ENCODE measurements at regions not wholly inside any gene's neighbourhood (a gene's known extent, or its start where the extent isn't known, plus 50 kb on each side); places are given as distances from the start of the nearest gene placed in this dataset.
A peak's percentile ranks its signal among the peaks of the same experiment; 100 is the strongest.

DNA sequence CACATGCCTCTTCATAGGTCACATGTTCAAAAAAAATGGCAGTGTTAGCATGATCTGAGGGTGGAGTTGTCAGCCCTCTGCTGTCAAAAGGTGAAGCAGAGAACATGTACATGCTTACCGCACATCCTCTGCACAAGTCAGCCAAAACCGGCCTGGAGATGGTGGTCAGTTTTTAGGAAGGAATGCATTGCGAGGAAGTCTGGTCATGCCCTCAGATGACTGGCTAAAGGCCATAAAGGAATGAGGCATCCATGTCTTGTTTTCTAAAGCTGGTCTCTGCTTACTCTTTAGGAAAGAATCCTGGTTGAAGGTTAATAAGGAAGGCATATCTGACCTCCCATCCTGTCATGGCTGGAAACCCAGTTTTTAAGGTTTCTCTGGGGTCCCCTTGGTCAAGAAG lies 292.0 kb upstream of the CCDC54 start:
- DNase-seq, result no peak

DNA sequence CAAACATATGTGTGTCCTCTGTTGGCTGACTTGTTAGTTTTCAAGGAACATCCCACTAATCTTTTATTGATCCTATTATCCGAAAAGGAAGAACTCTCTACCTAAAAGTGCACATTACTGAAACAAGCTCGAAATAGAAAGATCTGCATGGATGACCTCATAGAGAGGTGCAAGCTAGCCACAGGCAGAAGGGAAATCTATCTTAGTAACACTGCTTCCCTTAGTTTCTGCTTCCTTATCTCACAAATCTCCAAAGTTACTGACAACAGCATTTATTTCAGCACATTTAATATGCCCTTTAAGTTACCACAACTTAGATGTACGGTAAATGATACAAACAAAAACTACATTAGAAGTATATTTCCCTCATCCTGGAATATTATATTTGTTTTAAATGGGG lies 285.1 kb upstream of the CCDC54 start:
- DNase-seq, result no peak

DNA sequence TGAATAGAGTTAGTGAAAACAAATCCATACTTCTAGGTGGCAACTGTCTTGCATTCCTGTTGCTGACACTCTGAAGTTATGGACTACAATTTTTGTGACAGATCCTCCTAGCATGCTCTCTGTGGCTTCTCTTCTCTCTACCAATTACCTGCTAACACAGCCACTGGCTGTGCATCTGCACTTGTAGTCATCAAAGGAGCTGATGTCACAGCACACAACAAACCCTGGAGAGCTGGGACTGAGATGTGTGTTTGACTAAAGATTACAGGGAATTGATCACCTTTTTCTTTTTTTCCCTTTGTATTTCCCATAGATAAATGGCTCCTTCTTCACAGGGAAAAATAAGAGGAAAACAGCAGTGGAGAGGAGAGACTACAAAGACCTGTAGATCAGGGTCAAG lies 278.4 kb upstream of the CCDC54 start:
- DNase-seq, result no peak

DNA sequence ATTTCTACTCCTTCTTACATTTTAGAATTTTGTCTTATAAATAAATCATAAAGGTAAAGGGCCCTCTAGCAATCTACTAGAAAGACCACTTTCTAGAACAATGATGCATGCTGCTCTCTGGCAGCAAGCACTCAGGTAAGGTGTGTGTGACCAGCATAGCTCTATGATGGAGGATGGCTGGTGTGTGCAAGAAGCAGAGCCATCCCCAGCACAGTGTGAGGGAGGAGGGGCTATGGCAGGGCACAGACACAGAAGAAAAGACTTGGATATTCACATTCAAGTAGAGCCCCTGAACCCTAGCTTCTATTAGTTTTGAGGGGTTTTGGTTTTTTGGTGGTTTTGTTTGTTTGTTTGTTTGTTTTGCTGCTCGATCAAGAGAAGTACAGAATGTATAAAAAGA lies 277.1 kb upstream of the CCDC54 start:
- no peak for DNase-seq

DNA sequence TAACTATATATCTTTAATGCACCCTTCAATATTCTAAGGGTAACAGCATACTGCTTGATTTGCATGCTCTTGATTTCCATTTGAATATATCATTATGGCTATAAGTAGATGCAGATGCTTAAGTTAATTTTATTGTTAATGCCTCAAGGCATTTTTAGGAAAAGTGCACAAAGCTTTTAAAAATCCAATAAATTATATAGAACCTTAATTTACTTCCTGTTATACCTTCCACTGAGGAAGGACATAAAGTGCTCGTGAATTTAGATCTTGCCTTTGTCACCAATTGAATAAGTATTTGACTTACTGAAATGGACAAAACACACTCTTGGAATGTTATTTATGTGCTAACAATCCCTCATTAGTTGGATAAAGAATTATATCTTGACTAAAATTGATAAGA lies 276.7 kb upstream of the CCDC54 start:
- DNase-seq, result no peak

DNA sequence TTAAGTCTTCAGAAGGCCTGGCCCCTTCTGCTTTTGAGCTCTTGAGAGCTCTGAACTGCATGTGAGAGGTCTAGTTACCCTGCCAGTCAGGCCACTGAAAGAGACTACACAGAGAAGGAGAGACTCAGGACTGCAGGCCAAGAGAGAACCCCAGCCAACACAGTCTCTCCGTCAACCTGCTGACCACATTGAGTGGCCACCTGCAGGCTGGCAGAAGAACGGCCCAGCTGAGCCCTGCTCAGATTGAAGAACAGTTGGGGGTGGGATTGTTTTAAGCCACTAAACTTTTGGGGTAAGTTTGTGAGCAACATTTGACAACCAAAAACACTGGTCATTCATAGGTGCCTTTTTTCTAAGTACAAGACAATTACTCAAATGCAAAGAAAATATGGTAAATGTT lies 273.5 kb upstream of the CCDC54 start:
- DNase-seq, result no peak

DNA sequence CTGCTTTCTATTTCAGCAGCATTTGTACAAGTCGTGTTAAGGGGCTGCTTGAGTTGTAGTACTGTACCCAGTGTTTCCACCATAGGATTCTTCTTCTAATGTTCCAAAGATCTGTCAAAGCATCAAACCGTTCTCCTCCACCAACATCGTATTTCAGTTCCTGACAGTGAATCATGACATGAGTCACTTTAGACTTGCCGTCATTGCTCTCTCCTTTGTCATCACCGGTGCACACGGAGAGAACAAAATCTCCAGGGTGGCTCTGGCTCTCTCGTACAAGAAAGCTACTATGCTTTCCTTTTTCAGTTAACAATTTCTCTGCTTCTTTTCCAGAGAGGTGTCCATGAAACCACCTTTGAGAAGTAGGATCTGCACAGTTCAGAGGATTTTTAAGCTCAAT lies 270.9 kb upstream of the CCDC54 start:
- no peak for DNase-seq

DNA sequence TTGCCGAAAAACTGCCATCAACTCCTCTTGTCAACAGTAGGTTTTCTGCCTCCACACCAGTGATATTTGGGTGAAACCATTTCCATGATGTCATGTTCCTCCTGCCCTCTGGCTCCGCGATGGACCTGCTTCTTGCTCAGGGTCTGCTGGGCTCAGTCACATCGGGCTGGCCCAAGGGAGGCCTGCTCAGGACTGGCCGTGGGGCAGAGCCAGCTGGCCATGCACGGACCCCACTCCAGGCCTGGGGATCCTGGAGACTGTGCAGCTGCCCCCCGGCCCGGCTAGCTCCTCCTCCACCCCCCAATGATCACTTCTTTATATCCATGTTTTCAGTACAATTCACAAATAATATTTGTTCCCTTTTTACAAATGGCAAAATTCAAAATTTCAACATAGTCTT lies 270.3 kb upstream of the CCDC54 start:
- DNase-seq, result no peak

DNA sequence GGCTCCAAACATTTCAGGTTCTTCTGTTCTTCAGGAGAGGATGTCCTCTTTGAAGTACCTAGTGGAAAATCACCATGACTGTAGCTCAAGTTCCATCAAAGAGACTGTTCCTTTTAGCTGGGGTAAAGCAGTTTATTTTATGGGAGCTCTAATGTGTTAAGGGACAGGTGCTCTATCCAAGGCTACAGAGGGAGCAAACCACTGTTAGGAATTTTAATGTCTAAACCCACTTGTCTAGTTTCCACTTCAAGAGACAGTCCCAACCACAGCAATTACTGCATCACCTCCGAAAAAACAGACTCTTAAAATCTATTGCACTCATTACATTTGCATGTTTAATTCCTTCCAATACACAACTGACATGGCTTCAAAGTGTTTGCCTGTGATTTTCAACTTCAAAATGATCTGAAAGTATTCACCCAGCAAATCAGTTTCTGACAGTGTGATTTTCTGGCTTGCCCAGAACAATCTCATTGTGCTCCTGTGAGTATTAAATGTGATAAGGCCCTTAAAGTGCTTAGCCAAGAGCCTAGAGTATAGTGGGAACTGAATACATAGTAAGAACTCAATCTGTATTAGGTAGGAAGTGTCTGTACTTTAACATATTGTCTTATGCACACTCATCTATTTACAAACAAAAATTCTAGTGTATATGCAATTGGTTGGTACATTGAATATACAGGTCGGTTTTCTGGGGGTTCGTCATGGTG lies 266.5 kb upstream of the CCDC54 start:
- no peak for DNase-seq

DNA sequence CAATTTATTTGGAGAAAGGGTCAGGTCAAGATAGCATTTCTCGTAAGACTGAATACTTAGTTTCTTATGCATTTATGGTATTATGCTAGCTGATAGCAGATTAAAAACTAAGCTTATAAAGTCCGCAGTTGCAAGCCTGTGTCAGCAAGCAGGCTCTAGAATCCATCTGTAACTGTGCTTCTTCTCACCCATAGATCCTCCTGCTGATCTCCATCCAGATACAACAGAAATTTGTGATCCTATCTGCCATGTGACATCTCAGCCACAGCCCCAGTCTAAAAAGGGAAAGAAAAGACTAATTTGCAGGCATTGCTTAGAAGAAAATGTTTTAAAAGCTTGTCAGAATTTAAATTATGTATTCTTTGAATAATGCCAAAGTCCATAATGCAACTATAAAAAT lies 265.4 kb upstream of the CCDC54 start:
- no peak for DNase-seq

DNA sequence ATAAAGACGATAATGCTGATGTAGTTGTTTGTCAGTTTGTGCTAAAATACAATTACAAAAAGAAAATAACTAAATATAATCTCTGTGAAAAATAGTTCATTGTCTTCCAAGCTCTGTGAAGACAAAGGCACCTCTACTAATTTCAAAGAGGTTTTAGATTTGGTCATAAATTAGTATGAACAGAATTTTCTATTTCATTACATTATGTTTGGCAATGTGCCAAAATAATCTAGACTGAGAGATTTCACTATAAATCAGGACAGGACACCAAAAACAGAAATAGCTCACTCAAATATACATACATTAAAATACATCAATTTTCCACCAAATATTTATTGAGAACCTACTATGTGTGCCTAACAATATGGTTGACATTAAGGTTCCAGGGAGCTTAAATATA lies 264.9 kb upstream of the CCDC54 start:
- DNase-seq, result no peak

DNA sequence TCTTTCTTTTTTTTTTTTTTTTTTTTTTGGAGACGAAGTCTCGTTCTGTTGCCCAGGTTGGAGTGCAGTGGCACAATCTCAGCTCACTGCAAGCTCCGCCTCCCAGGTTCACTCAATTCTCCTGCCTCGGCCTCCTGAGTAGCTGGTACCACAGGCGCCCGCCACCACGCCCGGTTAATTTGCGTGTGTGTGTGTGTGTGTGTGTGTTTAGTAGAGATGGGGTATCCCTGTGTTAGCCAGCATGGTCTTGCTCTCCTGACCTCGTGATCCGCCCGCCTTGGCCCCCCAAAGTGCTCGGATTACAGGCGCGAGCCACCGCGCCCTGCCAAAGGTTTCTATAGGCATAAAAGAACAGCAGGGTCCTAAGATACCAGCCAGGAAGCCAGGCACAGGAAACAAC lies 261.0 kb upstream of the CCDC54 start:
- DNase-seq, result no peak

DNA sequence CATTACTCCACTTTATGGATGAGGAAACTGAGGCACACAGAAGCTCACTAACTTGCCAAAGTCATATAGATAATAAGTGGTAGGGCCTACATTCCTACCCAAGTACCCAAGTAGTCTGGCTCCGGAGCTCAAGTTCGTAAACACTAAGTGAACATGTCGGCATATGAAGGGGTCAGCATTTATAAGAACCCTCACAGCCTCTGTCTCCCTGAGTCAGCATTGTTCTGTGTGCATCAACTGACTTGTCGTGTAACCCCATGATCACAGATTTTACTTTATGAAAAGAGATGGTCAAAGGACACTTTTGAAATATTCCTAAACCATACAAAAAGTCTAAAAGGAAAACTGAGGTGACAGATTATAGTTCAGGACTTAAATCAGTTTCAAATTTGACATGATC lies 260.1 kb upstream of the CCDC54 start:
- no peak for DNase-seq

DNA sequence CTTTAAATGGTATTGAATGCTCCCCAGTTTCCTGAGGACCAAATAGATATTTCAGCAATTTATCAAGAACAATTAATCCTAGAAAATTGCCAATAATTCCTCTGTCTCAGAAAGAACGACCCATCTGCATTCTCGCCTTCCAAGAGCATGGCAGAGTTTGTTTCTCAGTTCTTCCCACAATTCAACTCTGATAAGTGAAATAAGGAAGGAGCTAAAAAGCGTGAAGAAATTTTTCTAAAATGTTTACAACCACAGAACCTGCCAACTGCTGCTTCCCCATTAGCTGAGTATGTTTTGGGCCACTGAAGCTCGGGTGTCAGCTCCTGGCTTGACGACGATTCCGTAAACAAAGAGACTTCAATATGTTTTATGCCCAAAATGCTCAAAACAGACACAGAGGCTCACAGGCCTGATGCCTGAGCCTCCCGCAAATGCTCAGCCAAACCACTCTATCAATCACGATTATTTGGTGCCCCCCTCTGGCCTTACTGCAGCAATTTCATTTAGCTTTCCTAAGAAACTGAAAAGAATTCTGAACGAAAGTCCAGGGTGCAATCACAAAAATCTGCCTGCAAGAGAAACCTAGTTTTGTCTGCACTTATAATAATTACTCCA lies 259.2 kb upstream of the CCDC54 start:
- peak; percentile 65 for DNase-seq

DNA sequence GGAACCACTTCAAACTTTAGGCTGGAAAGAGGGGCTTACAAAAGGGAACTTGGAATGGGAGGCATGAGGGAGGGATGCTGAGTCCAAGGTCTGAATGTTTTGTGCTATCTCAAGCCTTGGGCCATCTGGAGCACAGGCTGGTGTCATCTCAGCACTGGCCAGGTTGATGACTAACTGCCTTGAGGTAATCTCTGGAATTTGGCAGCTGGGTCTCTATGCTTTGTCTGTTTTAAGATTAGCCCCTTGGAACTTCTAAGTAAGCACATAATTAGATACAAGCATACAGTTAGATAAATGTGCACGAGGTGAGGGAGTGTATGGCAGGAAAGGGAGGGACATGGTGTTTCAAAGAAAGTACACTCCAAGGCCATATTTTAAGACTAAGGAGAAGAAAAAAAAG lies 252.4 kb upstream of the CCDC54 start:
- DNase-seq, result no peak

DNA sequence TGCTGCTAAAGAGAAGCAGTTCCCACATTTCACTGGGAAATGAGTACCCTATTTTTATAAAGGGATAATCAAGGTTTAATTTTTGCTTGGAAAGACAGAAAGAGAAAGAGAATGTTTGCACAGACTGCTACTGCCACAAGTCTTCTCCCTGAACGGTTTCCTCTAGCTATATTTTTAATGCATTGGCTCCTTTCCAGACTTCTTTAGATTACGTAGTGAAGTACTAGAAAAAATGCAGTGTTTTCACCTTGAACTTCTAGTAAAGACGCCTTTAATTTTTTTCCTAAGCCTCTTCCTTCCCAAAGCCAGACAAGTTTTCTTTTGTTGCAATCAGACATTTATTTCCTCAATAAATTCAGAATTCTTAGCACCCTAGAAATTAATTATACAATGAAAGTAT lies 248.3 kb upstream of the CCDC54 start:
- peak; percentile 43 for DNase-seq

DNA sequence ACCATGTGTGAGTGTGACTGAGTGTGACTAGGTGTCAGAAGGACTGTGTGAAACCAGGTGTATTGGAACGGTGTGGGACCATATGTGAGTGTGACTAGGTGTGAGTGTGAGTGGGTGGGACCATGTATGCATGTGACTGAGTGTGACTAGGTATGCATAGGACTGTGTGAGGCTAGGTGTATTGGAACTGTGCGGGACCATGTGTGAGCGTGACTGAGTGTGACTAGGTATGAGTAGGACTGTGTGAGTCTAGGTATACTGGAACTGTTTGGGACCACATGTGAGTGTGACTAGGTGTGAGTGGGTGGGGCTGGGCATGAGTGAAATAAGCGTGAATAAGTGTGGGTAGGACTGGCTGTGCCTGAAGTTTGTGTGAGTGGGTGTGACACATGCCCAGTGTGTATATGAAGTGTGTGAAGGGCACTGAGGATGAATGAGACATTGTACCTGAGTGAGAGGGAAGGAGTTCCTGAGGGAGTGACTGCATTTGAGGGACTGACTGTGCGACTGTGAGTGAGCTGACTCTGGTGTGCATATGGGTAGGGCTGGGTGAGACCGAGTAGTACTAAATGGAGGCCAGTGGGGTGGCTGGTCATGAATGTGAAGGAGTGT lies 247.0 kb upstream of the CCDC54 start:
- no peak for DNase-seq

DNA sequence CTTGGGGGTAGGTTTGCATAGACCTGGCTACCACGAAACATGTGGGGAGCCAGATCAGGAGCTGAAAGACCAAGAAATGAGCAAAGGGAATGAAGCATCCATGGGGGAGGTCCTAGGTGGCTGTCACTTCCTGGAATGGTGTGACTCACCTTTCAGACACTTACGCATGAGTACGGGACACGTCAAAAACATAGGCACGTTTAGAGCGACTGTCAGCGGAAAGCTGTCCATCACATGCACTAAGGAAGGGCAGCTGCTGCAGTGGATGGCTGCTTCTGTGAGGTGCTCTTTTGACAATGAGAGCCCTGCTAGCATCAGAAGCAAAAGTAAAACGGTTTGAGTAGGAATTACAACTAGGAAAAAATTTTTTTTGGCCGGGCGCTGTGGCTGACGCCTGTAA lies 244.6 kb upstream of the CCDC54 start:
- DNase-seq, result no peak

DNA sequence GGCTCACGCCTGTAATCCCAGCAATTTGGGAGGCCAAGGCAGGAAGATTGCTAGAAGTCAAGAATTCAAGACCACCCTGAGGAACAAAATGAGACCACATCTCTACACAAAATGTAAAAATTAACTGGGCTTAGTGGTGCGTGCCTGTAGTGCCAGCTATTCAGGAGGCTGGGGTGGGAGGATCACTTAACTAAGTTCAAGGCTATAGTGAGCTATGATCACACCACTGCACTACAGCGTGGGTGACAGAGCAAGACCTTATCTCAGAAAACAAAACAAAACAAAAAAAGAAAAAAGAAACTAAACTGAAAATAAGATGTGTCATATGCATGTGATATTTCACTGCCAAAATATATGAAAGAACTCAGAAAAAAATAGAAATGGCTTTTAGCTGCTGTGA lies 243.3 kb upstream of the CCDC54 start:
- DNase-seq, result no peak

DNA sequence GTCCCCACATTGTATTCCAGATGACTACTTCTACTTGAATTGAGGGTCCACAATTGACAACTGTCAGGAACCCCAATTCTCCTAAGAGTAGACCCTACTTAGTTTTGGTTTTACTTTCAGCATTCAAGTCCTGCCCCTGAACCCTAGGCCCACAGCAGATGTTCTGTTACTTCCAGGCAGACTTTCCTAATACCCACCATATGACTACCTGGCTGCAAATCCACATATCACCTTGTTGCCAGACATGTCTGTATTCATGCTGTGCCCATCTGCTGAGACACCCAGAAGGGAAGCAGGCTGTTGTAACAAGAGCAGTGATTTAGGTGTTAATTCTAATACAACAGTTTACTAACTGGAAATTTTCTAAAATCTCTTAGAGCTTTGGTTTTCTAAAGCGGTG lies 235.1 kb upstream of the CCDC54 start:
- no peak for DNase-seq

DNA sequence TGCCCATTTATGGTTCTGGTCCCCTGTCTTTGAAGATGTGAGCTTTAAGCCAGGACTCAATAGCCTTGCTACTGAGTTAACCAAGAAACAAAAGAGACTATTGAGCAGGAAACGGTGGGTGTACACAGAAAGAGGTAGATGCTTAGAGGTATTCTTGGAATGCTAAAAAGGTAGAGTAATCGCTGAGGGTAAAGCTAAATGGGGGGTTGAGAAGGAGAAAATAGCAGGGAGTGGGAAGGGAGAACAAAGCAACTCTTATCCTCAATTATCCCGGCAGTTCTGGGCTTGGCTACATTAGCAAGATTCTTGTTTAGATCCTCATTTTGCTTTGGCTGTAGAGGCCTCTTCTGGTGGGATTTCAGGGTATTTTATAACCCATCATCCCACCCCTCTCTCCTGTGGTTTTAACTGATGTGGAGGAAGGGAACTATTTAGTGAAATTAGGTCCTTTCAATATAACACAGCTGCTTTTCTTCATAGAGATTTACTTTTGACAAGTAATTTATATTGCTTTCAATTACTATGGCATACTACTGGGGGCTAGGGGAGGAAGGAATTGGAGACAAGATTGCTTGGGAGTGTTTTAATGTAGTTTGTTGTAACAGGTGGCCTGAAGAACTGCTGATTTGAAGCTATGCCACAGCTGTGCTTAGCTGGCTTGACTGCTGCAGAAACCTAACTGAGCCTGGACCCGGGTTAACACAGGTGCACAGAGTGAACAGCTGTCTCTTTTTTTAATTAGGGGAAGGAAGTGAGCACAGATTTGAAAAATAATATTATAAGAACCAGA lies 234.3 kb upstream of the CCDC54 start:
- DNase-seq, result peak; percentile 34

DNA sequence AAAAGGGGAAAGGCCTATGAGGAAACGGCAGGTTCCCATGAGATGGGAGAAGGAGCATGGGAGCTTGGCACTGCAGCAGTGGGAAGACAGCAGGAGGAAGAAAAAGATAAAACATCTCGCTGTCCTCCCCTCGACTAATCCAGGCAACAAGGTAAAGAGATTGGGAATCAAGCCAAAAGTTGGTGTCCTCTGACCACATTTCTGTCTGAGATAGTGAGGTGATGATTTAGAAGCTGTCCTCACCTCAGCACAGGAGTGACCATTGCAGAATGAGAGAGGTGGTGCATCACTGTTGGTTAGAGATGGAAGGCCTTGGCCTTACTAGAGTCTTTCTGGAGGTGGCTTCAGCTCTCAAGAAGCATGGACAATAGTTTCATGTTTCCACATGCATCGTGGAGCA lies 226.6 kb upstream of the CCDC54 start:
- no peak for DNase-seq

DNA sequence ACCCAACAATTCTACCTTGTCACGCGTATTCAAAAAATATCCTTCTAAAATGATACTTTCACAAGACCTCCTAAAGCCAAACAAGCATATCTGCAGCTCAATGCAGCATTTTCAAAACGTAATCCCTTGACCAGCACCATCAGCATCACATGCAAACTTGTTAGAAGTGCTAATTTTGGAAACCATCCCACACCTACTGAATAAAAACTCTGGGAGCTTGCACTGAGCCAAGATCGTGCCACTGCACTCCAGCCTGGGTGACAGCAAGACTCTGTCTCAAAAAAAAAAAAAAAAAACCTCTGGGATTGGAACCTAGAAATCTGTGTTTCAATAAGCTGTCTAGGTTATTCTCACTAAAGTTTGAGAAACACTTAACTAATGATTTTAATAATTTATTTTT lies 223.3 kb upstream of the CCDC54 start:
- DNase-seq, result no peak

Measured in left kidney (tissue), 1 donor.